ENCODE measurements at regions not wholly inside any gene's neighbourhood (a gene's known extent, or its start where the extent isn't known, plus 50 kb on each side); places are given as distances from the start of the nearest gene placed in this dataset.

DNA sequence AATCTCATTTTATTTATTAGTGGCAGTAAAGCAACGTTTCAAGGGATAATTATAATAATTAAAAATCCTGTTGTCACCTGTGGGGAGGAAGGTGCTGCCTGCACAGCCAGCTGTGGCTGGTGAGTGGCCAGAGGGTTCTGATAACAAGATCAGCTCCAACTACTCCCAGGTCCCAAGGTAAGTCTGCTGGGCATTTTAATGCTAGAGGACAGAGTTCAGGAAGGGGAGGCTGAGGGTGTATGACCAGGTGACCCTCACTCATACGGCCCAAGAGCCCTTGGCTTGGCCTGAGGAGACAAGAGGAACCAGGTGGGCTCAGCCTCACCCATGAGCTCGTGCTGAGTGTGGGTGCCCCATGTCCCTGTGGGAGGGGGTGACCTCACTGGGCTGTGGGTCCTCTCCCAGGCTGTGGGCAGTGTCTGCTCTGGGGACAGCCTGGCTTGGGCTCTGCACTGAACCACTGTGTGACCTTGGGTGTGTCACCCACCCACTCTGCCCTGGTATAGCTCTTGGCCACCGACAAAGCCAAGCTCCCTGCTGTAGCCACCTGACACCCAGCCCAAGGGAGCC, 223.8 kb downstream of the PTPRU start:
- TF ChIP-seq, protein P1, sequence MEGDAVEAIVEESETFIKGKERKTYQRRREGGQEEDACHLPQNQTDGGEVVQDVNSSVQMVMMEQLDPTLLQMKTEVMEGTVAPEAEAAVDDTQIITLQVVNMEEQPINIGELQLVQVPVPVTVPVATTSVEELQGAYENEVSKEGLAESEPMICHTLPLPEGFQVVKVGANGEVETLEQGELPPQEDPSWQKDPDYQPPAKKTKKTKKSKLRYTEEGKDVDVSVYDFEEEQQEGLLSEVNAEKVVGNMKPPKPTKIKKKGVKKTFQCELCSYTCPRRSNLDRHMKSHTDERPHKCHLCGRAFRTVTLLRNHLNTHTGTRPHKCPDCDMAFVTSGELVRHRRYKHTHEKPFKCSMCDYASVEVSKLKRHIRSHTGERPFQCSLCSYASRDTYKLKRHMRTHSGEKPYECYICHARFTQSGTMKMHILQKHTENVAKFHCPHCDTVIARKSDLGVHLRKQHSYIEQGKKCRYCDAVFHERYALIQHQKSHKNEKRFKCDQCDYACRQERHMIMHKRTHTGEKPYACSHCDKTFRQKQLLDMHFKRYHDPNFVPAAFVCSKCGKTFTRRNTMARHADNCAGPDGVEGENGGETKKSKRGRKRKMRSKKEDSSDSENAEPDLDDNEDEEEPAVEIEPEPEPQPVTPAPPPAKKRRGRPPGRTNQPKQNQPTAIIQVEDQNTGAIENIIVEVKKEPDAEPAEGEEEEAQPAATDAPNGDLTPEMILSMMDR (IDR thresholded peaks at IDR 0.05): no peak
- TF ChIP-seq SMC3 (IDR thresholded peaks at IDR 0.05) (no peak), RNF2 (IDR thresholded peaks at IDR 0.05; ENCODE audit: borderline replicate concordance, low read depth) (no peak), ESRRA (IDR thresholded peaks at IDR 0.05; ENCODE audit: borderline replicate concordance, low read length) (no peak), ZFP36 (IDR thresholded peaks at IDR 0.05; ENCODE audit: borderline replicate concordance, partially characterized antibody) (no peak), POLR2A (IDR thresholded peaks at IDR 0.05; ENCODE audit: low read length) (no peak), EP300 (IDR thresholded peaks at IDR 0.05) (no peak)
- TF ChIP-seq, protein P2, sequence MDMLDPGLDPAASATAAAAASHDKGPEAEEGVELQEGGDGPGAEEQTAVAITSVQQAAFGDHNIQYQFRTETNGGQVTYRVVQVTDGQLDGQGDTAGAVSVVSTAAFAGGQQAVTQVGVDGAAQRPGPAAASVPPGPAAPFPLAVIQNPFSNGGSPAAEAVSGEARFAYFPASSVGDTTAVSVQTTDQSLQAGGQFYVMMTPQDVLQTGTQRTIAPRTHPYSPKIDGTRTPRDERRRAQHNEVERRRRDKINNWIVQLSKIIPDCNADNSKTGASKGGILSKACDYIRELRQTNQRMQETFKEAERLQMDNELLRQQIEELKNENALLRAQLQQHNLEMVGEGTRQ (IDR thresholded peaks at IDR 0.05): no peak
- TF ChIP-seq, protein P3, sequence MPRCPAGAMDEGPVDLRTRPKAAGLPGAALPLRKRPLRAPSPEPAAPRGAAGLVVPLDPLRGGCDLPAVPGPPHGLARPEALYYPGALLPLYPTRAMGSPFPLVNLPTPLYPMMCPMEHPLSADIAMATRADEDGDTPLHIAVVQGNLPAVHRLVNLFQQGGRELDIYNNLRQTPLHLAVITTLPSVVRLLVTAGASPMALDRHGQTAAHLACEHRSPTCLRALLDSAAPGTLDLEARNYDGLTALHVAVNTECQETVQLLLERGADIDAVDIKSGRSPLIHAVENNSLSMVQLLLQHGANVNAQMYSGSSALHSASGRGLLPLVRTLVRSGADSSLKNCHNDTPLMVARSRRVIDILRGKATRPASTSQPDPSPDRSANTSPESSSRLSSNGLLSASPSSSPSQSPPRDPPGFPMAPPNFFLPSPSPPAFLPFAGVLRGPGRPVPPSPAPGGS (IDR thresholded peaks at IDR 0.05): no peak
